ENCODE measurements at regions not wholly inside any gene's neighbourhood (a gene's known extent, or its start where the extent isn't known, plus 50 kb on each side); places are given as distances from the start of the nearest gene placed in this dataset.

- Histone ChIP-seq H3K27me3 (no peaks in the 10 kb centered on the region), H3K36me3 (no peaks in the 10 kb centered on the region), H3K4me1 (no peaks in the 10 kb centered on the region), H3K27ac (no peak overlapping the region), H3K4me3 (no peak overlapping the region), H3K9me3 (no peaks in the 10 kb centered on the region)
- 87 to 92% methylated on average over 2 of the region's 2 CpGs for WGBS, 2 donors
- DNase-seq: no peak
- intact Hi-C loops (cut with DNase I): no loop called here
- TF ChIP-seq CTCF (IDR thresholded peaks at IDR 0.05) (no peak), POLR2A (IDR thresholded peaks at IDR 0.05) (no peak)
These were observed 241.6 kb downstream of the PTPRC start for GRCh38 chr1:198880397-198880796.

- 72 to 83% methylated on average over 4 of the region's 4 CpGs for WGBS, 2 donors
- Histone ChIP-seq H3K4me3 (no peak overlapping the region), H3K9me3 (no peaks in the 10 kb centered on the region), H3K27ac (no peak overlapping the region), H3K4me1 (no peaks in the 10 kb centered on the region), H3K27me3 (no peaks in the 10 kb centered on the region), H3K36me3 (no peaks in the 10 kb centered on the region)
- DNase-seq: no peak
- intact Hi-C loops (cut with DNase I): no loop called here
- no peak for TF ChIP-seq CTCF (IDR thresholded peaks at IDR 0.05)
- no peak for TF ChIP-seq POLR2A (IDR thresholded peaks at IDR 0.05)
These were observed 242.2 kb downstream of the PTPRC start for GRCh38 chr1:198880818-198881597.

- TF ChIP-seq POLR2A (IDR thresholded peaks at IDR 0.05) (no peak), CTCF (IDR thresholded peaks at IDR 0.05) (no peak)
- intact Hi-C loops (cut with DNase I): no loop called here
These were observed 244.3 kb downstream of the PTPRC start for GRCh38 chr1:198883184-198883583.

GRCh38 chr1:198887866-198888265 is 249.0 kb downstream of the PTPRC start:
- H3K9me3 ChIP-seq: no peaks in the 10 kb centered on the region
- TF ChIP-seq CTCF (IDR thresholded peaks at IDR 0.05) (no peak), POLR2A (IDR thresholded peaks at IDR 0.05) (no peak)
- H3K36me3 ChIP-seq: no peaks in the 10 kb centered on the region
- WGBS, 2 donors: 64 to 74% methylated on average over 4 of the region's 4 CpGs
- no peaks in the 10 kb centered on the region for H3K27me3 ChIP-seq
- H3K4me1 ChIP-seq: no peaks in the 10 kb centered on the region
- H3K27ac ChIP-seq: no peak overlapping the region
- no peak overlapping the region for H3K4me3 ChIP-seq
- intact Hi-C loops (cut with DNase I): no loop called here
- no peak for DNase-seq

More at GRCh38 chr1:198883184-198883583, 244.3 kb downstream of the PTPRC start:
- Histone ChIP-seq H3K27ac (no peak overlapping the region), H3K4me3 (no peak overlapping the region), H3K4me1 (no peaks in the 10 kb centered on the region), H3K36me3 (no peaks in the 10 kb centered on the region), H3K9me3 (no peaks in the 10 kb centered on the region), H3K27me3 (no peaks in the 10 kb centered on the region)
- no peak for DNase-seq

- no peak for DNase-seq
- WGBS, 2 donors: 74 to 79% methylated on average over 3 of the region's 3 CpGs
- intact Hi-C loops (cut with DNase I): no loop called here
These were observed 249.6 kb downstream of the PTPRC start for GRCh38 chr1:198888379-198888943.

More at GRCh38 chr1:198888379-198888943, 249.6 kb downstream of the PTPRC start:
- H3K36me3 ChIP-seq: no peaks in the 10 kb centered on the region
- H3K4me1 ChIP-seq: no peaks in the 10 kb centered on the region
- TF ChIP-seq POLR2A (IDR thresholded peaks at IDR 0.05) (no peak), CTCF (IDR thresholded peaks at IDR 0.05) (no peak)
- H3K9me3 ChIP-seq: no peaks in the 10 kb centered on the region
- no peak overlapping the region for H3K27ac ChIP-seq
- no peak overlapping the region for H3K4me3 ChIP-seq
- no peaks in the 10 kb centered on the region for H3K27me3 ChIP-seq
